MM.1S (cell line): ENCODE measurements at regions not wholly inside any gene's neighbourhood (a gene's known extent, or its start where the extent isn't known, plus 50 kb on each side); places are given as distances from the start of the nearest gene placed in this dataset.

Experiments
- EZH2 ChIP-seq: fragments of 300-600 bp; sonication (generic); optimal IDR thresholded peaks from 2 replicates; pipeline ENCODE3; 2017; ENCODE audit warnings: low read depth, mild to moderate bottlenecking, antibody characterized with exemption, low read length, mixed read lengths
- TF ChIP-seq, protein P1 (sequence below): fragments of 300-600 bp; sonication (generic); IDR thresholded peaks from 2 replicates; pipeline ENCODE4 v1.5.1; 2016; ENCODE audit warnings: antibody characterized with exemption, low read length, mixed read lengths

DNA sequence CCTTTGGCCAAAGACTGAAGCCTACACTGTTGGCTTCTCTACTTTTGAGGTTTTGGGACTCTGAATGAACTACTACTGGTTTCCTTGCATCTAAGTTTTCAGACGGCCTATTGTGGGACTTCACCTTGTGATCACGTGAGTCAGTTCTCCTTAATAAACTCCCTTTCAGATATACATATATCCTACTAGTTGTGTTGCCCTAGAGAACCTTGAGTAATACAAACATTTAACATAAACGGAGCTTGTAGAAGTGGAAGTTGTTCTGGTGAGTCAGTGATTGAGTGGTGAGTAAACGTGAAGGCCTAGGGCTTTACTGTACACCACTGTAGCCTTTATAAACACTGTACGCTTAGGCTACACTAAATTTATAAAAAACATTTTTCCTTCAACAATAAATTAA, 107.2 kb upstream of the CDH2 start:
- TF ChIP-seq, protein P1, sequence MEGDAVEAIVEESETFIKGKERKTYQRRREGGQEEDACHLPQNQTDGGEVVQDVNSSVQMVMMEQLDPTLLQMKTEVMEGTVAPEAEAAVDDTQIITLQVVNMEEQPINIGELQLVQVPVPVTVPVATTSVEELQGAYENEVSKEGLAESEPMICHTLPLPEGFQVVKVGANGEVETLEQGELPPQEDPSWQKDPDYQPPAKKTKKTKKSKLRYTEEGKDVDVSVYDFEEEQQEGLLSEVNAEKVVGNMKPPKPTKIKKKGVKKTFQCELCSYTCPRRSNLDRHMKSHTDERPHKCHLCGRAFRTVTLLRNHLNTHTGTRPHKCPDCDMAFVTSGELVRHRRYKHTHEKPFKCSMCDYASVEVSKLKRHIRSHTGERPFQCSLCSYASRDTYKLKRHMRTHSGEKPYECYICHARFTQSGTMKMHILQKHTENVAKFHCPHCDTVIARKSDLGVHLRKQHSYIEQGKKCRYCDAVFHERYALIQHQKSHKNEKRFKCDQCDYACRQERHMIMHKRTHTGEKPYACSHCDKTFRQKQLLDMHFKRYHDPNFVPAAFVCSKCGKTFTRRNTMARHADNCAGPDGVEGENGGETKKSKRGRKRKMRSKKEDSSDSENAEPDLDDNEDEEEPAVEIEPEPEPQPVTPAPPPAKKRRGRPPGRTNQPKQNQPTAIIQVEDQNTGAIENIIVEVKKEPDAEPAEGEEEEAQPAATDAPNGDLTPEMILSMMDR, result no peak
- no peak for TF ChIP-seq EZH2
